GOT3 (cell line): ENCODE measurements at regions not wholly inside any gene's neighbourhood (a gene's known extent, or its start where the extent isn't known, plus 50 kb on each side); places are given as distances from the start of the nearest gene placed in this dataset.
"Not testable (repeated sequence)": the region's sequence is repeated elsewhere in the genome, so short reads cannot be mapped to it uniquely, and the experiment has no call there.

Source experiments
- DNase-seq: peaks from one replicate; lab custom pipeline; 2025; ENCODE audit warnings: mixed read lengths; lab: John Stamatoyannopoulos, UW

DNA sequence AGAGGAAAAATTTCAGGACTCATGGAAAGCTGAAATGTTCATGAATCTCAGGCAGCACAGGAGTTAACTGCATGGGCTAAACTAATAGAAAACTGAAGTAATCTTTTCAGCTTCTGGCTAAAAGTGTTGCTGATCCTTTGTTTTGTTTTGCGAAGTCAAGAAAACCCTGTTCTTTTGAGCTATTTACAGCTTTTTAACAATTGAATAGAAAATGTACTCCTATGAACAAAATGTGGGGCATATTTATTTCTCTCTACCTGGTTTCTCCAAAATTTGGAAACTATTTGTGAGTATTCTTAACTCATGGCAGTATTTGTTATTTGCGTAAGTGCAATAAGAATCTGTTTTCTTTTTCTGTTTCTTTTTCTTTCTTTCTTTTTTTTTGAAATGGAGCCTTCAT lies 818.8 kb upstream of the CITED2 start:
- no peak for DNase-seq

DNA sequence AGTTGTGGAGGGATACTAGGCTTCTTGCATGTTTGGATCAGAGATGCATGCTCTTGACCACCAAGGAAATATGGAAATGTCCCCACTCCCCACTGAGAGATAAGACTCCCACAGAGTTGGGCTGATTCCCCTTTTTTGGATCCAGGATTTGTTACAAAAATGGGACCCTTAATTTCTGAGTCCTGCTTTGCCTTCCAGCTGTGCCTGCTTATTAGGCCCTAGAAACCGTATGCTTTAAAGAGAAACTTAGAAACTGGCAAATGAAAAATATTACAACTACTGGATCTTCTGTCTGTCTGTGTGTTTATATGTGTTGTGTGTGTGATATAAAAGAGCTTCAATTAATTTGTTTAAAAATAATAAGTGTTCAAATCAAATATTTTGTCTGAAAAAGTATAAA lies 817.6 kb upstream of the CITED2 start:
- DNase-seq, result no peak

DNA sequence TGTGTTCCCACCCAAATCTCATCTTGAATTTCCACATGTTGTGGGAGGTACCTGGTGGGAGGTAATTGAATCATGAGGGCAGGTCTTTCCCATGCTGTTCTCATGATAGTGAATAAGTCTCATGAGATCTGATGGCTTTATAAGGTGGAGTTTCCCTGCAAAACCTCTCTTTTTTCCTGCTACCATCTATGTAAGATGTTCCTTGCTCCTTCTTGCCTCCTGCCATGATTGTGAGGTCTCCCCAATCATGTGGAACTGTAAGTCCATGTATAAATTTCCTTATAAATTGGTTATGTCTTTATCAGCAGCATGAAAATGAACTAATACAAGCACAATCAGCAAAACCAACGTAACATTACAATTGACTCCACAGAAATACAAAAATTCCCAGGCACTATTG lies 814.8 kb upstream of the CITED2 start:
- DNase-seq, result not testable (repeated sequence)

DNA sequence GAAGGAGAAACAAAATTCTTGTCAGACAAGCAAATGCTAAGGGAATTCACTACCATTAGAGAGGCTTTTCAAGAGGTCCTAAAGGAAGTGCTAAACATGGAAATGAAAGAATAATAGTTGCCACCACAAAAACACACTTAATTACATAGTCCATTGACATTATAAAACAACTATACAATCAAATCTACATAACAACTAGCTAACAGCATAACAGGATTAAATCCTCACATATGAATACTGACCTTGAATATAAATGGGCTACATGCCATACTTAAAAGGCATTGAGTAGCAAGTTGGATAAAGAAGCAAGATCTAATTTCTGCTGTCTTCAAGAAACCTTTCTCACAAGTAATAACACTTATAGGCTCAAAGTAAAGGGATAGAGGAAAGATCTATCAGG lies 811.5 kb upstream of the CITED2 start:
- no peak for DNase-seq

DNA sequence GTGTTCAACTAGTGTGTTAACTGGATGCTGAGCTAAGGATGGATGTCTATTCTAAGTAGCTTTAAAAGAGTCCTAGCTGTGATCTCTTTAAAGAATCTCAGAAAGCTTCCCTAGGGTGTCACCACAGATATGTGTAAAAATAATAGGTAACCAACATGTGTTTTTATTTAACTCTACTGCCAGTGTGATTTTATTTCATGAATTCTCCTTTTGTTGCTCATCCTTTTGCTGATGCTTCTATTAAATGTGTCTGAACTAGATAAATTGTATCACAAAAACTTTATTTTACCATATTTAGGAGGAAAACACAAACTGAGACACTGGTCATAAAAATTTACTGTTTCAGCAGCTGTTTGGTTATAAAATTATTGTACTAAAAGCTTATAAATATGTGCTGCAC lies 809.4 kb upstream of the CITED2 start:
- DNase-seq, result no peak

DNA sequence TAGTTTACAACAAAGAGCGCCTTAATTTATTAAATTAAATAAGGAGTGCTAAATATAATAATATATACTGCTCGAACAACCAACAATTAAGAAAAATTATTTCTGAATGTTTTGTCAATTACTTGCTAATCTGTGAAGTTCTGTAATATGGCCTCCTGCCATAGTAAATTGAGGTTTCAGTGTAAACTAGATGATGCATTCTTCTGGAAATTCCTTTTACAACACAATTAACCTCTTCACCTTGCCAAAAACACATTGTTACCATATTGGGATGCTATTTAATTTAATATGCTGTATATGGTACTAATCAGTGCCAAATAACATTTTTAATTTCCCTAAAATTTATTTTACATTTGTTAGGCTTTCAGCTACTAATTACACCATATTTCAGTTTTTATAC lies 808.4 kb upstream of the CITED2 start:
- DNase-seq, result no peak

DNA sequence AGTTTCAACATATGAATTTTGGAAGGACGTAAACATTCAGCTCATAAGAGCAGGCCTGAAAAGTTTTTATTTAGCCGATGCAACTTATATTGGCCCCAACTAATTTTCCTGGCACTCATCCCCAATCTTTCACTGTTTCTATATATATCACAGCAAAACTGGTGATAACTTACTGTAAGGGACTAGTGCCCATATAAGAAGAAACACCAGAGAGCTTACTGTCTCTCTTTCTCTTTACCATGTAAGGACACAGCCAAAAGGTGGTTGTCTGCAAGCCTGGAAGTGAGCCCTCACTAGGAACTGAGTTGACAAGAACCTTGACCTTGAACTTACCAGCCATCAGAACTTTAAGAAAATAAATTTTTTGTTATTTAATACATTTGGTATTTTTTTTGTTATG lies 807.4 kb upstream of the CITED2 start:
- DNase-seq, result no peak

DNA sequence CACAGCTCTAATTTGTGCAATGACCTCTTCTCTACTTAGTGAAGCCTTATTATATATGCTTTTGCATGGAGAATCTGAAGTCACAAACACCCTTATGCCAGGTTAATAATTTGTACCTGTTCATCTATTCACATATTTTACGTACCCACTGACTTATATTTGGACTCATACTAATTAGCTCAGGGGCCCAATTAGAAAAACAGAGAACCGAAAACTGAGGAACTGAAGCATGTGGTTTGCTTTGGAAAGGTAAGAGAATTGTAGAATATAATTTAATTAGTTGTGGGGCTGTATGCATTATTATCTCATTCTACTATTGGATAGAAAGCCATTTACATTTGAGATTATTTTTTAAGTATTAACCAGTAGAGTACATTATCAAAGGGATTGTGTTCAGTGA lies 805.9 kb upstream of the CITED2 start:
- no peak for DNase-seq

DNA sequence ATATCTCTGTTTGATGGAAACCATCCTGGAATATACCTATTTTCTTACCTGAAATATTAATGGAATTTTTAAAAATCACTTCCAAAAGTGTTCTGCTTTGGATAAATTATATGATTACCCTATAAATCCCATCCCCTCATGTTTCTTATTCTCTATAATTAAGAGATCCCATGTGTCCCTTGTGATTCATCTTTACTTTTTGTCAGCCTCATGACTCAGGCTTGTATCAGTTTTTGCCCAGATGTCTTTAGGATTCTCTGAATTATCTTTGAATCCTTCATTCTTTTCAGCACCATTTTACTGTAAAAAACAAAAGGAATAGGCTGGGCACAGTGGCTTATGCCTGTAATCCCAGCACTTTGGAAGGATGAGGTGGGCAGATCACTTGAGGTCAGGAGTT lies 804.5 kb upstream of the CITED2 start:
- no peak for DNase-seq

DNA sequence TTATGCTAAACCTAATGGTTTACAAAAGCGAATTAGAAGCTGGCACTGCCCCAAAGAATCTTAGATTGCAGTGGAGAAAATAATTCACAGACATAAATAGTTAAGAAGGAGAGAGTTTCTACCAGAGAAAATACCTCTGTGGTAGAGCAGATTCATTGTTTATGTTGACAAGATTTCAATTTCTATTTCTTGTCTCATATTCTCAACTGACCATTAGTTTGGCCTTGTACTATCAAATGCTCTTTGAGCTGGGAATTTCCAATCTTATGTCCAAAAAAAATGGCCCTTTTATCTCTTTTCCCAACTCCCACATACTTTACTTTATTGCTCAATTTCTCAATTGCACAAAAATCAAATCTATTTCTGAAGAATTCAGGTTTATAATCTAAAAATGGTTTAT lies 804.1 kb upstream of the CITED2 start:
- DNase-seq, result no peak

DNA sequence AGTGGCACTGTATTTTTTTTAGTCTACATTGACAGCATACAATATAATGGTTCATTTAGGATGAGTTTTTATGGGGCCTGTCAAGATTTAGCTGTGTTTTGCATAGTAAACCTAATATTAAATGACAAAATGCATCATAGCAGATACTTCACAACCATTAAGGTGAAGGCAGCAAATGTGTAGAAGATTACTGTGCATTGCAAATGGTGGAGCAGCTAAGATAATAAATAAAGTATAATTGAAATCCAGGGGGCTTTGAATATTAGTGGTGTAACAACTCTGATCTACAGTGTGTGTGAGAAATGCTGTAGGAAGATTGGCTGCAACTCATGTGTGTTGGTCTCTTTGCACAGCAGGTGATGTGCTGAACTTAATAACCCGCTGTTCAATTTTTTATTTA lies 801.9 kb upstream of the CITED2 start:
- DNase-seq, result no peak

DNA sequence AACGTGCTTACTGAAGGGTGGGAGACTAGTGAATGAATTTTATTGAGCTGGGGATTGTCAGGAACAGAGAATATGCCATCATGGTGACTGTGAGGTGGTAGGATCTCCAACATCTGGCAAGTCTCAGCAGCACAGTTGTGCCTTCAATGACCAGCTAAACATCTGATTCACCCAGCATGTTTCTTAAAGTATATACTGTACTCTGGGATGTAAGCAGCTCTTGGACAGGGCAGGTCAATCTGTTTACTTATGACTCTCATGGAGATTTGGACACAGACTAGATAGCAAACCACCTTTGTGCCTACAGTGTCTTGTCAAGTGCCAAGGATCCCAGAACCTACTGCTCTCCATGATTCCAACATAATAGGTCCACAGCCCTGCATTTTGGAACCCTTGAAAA lies 801.0 kb upstream of the CITED2 start:
- no peak for DNase-seq

DNA sequence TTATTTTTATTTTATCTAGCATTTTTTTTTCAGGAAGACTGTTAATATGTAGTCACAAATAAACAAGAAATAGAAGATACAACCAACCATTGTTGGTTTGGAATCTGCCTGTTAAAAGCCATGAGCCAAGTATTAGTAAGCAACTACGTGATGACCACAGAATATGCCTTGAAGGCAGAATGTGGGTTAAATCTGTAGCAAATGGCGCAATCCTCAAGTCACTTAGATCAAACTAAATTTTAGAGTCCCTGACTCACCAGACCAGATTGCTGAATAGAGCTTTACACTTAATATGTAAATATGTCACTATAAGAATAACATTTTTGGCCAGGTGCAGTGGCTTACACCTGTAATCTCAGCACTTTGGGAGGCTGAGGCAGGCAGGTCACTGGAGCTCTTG lies 800.1 kb upstream of the CITED2 start:
- peak; percentile 3 for DNase-seq

DNA sequence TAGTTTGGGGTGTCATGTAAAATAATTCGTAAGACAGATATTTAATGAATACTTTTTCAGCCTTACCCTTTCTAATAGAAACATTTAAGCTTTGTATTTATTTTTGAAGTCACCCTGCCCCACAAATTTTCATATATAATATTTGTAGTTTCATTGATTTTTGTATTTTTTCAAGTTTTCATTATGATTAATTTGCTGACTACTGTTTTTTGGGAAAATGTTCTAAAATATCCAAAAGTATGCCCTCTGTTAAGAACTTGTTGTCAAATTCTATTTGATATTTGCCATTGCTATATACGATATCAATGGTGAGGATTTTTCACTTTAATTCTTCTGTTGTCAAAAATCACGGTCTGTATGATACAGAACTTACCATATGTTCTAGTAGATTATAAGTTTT lies 793.9 kb upstream of the CITED2 start:
- DNase-seq, result no peak

DNA sequence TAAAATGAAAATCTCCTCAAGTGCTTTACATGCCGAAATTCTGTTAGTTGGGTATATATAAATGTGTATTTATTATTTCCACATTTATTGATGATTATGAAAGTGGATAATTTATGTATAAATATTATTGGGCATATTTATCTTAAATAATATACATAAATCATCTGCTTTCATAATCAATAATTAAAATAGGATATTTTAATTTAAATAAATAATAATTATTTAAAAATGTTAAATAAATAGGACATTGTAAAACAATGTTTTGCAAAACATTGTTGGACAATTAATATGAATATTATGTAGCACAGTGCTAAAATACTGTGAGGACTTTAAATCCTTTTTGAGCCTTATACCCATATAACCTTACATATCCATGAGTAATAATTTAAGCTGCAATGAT lies 786.5 kb upstream of the CITED2 start:
- no peak for DNase-seq

DNA sequence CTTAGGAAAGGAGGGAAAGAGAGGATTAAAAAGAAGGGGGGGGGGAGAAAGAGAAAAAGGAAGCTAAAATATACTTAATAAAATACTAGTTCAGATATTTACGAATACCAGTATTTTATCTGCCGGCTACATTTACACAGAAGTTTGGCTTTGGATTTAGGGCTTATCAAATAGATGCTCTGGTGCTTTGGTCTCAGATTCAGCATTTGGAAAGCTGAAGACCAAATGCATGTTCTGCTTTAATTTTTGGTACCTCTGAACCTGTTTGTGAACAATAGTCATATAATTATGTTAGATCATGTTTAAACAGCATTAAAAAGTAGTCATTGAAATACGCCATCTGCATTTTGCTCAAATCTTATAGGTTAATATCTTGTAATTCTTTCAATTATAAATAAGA lies 786.0 kb upstream of the CITED2 start:
- no peak for DNase-seq

DNA sequence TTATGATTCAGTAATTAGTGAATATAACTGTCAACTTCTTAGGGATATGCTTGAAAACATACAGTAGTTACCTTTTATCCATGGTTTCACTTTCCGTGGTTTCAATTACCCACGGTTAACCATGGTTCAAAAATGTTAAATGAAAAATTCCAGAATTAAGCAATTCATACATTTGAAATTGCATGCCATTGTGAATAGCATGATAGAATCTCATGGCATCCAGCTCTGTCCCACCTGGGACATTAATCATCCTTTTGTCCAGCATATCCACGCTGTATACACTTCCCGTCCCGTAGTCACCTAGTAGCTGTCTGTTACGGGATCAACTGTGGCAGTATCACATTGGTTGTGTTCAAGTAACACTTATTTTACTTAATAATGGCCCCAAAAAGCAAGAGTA lies 781.7 kb upstream of the CITED2 start:
- no peak for DNase-seq

DNA sequence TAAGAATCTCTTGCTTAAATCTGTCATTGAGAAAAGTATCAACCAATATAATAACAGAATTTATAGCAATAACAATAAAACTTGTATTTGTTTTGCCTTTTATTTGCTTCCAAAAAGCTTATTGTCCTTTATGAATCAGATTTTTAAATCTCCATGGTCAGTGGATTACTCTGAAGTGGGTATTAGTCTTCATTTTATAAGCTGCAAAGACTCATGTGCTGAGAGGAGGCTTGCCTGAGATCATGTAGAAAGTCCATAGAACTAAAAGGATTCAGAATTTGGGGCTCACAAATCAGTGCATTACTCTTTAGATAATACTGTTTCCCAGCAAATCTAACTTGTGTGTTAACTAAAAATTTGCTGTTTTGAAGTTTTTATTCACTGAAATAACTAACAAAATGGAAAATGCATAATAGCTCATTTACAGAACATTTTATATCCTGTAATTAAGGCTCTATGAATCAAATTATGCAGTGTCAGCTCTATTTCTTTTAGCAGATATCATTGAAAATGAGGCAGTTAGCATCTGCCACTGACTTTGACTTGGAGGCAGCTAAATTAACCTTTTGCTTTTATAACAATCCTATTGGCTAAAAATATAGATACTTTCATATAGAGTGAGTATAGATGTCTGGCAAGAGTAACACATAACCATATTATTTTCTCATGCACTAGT lies 781.1 kb upstream of the CITED2 start:
- DNase-seq, result no peak

DNA sequence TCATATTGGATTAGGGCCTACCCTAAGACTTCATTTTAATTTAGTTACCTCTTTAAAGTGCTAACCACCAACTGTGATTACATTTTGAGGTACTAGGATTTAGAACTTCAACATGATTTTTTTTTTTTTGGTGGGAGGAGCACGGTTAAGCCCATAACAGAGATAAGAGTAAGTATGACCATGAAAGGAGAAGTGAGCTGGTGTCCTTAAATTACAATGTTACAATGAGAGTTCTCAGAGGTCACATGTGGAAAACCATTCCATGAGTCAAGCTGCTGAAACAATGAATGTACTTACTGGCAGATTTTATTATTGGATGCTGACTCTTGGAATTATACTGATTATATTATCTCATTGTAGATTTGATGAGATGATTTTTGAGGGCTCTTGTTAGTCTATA lies 779.3 kb upstream of the CITED2 start:
- DNase-seq, result no peak

DNA sequence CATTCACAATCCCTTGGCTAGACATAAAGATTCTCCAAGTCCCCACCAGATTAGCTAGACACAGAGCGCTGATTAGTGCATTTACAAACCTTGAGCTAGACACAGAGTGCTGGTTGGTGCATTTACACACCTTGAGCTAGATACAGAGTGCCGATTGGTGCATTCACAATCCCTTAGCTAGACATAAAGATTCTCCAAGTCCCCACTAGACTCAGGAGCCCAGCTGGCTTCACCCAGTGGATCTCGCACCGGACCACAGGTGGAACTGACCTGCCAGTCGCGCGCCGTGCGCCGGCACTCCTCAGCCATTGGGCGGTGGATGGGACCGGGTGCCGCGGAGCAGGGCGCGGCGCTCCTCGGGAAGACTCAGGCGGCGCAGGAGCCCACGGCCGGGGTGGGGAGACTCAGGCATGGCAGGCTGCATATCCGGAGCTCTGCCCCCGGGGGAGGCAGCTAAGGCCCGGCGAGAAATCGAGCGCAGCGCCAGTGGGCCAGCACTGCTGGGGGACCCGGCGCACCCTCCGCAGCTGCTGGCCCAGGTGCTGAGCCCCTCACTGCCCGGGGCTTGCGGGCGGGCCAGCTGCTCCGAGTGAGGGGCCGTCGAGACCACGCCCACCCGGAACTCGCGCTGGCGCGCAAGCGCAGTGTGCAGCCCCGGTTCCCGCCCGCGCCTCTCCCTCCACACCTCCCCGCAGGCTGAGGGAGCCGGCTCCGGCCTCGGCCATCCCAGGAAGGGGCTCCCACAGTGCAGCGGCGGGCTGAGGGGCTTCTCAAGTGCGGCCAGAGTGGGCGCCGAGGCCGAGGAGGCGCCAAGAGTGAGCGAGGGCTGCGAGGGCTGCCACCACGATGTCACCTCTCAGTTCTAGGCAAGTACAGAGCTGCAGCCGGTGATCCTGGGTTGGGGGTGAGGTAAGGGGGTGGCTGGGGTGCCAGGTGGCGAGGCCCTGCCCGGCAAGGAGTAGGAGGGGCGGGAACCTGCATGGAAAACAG lies 773.7 kb upstream of the CITED2 start:
- not testable (repeated sequence) for DNase-seq

DNA sequence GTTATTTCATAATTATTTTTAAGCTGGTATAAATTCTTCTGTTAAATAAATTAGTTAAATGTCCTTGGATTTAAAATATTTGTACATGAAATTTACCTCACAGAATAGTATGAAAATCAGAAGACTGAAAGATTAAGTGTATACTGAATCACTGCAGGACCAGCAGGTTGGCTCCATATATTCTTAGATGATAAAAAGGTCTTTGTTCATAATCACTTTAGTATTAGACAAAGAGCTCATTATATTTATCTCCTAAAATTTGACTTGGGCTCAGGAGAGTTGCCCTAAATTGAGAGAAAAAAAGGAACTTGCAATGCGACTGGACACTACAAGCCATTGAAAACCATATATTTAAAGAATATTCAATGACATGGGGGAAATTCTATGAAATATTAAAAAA lies 766.4 kb upstream of the CITED2 start:
- no peak for DNase-seq

DNA sequence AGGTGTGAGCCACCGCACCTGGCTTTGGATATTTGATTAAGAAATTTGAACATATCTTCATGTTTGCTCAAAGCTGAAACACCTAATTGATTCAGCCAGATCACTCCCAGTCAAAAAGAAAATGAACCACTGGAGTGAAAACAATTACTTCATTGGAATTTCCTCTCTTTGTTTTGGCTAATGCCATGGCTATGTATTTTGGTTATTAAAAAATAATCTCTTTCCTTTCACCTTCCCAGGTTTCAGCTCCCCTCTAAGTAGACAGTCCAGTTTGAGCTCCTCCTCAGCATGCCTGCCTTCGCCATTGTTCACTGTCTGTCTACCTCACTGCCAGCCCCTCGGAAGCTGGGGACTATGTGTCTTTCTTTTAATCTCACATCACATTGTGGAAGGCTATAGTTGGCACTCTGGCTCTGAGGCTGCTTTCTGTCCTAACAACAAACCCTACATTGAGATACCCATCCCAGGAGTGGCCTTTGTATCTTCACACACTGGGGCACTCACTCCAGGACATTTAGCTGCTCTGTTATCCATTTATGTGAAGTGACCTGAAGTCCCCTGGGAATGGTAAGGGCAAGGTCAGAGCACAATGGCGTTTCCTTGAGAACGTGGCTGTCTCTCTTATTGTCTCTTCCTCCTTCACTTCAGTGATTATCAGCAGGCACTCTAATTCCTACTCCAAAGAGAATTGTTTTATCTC lies 764.0 kb upstream of the CITED2 start:
- DNase-seq, result no peak

DNA sequence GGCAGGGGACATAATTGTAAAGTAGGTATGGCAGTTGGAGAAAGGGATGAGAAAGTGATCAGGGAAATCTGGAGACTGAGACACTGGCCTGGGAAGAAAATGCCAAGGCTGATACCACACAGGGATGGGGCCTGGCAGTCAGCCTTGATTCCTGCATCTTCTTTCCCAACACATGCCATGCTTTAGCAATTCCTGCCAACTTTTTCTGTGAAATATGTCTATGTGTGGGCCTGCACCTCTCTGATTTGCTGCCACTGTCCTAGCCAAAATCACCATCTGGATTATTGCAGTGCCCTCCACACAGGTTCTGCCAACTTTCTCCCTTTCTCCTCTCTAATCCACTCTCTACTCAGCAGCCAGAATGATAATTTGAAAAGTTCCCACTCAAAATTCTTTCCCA lies 759.8 kb upstream of the CITED2 start:
- DNase-seq, result no peak
